C4-2B (cell line): ENCODE measurements at regions not wholly inside any gene's neighbourhood (a gene's known extent, or its start where the extent isn't known, plus 50 kb on each side); places are given as distances from the start of the nearest gene placed in this dataset.

Source experiments
- CTCF ChIP-seq: fragments of 450-650 bp; conservative IDR thresholded peaks from 2 replicates; pipeline ENCODE4 v1.5.1; 2017; ENCODE audit warnings: mild to moderate bottlenecking
- ZFX ChIP-seq: fragments of 450-650 bp; IDR thresholded peaks from 2 replicates; pipeline ENCODE4 v1.6.1; 2017

GRCh38 chr2:75319951-75320350, 120.6 kb upstream of the TACR1 start:
- TF ChIP-seq CTCF (no peak), ZFX (no peak)
